ENCODE measurements at regions not wholly inside any gene's neighbourhood (a gene's known extent, or its start where the extent isn't known, plus 50 kb on each side); places are given as distances from the start of the nearest gene placed in this dataset.

DNA sequence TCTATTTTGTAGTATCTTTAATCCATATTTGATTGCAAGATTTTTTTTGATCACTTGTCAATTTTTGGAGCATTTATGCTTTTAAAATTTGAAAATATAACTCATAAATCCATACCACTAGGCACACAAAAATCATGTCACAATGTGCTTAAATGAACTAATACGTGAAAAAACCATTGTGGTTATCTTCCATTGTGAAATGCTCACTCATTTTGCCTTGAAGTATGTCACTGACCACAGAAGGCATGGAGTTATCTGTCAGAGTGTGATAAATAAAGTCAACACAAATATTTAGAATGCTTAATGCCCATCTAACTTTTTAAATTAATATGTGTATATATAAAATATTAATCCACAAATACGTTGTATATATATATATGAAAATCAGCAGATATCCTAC lies 347.2 kb downstream of the PTPRC start:
- TF ChIP-seq, protein P1, sequence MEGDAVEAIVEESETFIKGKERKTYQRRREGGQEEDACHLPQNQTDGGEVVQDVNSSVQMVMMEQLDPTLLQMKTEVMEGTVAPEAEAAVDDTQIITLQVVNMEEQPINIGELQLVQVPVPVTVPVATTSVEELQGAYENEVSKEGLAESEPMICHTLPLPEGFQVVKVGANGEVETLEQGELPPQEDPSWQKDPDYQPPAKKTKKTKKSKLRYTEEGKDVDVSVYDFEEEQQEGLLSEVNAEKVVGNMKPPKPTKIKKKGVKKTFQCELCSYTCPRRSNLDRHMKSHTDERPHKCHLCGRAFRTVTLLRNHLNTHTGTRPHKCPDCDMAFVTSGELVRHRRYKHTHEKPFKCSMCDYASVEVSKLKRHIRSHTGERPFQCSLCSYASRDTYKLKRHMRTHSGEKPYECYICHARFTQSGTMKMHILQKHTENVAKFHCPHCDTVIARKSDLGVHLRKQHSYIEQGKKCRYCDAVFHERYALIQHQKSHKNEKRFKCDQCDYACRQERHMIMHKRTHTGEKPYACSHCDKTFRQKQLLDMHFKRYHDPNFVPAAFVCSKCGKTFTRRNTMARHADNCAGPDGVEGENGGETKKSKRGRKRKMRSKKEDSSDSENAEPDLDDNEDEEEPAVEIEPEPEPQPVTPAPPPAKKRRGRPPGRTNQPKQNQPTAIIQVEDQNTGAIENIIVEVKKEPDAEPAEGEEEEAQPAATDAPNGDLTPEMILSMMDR (IDR thresholded peaks at IDR 0.05; ENCODE audit: poor library complexity, severe bottlenecking): no peak
- TF ChIP-seq TAF1 (IDR thresholded peaks at IDR 0.05; ENCODE audit: low read depth): no peak
- no peak for TF ChIP-seq RAD21 (conservative IDR thresholded peaks at IDR 0.05)
- TF ChIP-seq EP300 (conservative IDR thresholded peaks at IDR 0.05; ENCODE audit: poor library complexity, severe bottlenecking): no peak

Measured in neural cell (in vitro differentiated cells).